Activated naive CD8-positive, alpha-beta T cell treated with anti-CD3 and anti-CD28 coated beads, Interleukin-2, amount 50 U/mL, for 24 hours (primary cell): ENCODE measurements at regions not wholly inside any gene's neighbourhood (a gene's known extent, or its start where the extent isn't known, plus 50 kb on each side); places are given as distances from the start of the nearest gene placed in this dataset.
"Not testable (repeated sequence)": the region's sequence is repeated elsewhere in the genome, so short reads cannot be mapped to it uniquely, and the experiment has no call there.

Experiments used
- ATAC-seq: fragments of 150-1000 bp; cut with Tn5 transposase; one replicate; pipeline ENCODE4 v1.10.0; 2021
- DNase-seq: peaks from one replicate; pipeline ENCODE4 v3.0.0; 2021
- H3K27ac Mint-ChIP-seq: one replicate; pipeline ENCODE4 v1.8.0; 2021; ENCODE audit warnings: mild to moderate bottlenecking, mixed read lengths
- H3K27me3 Mint-ChIP-seq: one replicate; pipeline ENCODE4 v1.8.0; 2021; ENCODE audit warnings: mixed read lengths
- H3K36me3 Mint-ChIP-seq: one replicate; pipeline ENCODE4 v1.8.0; 2021; ENCODE audit warnings: low read depth, mixed read lengths
- H3K4me1 Mint-ChIP-seq: one replicate; pipeline ENCODE4 v1.8.0; 2021; ENCODE audit warnings: mixed read lengths
- H3K4me3 Mint-ChIP-seq: one replicate; pipeline ENCODE4 v1.8.0; 2021; ENCODE audit warnings: mild to moderate bottlenecking, moderate library complexity, mixed read lengths
- H3K9me3 Mint-ChIP-seq: one replicate; pipeline ENCODE4 v1.8.0; 2021; ENCODE audit warnings: mixed read lengths

DNA sequence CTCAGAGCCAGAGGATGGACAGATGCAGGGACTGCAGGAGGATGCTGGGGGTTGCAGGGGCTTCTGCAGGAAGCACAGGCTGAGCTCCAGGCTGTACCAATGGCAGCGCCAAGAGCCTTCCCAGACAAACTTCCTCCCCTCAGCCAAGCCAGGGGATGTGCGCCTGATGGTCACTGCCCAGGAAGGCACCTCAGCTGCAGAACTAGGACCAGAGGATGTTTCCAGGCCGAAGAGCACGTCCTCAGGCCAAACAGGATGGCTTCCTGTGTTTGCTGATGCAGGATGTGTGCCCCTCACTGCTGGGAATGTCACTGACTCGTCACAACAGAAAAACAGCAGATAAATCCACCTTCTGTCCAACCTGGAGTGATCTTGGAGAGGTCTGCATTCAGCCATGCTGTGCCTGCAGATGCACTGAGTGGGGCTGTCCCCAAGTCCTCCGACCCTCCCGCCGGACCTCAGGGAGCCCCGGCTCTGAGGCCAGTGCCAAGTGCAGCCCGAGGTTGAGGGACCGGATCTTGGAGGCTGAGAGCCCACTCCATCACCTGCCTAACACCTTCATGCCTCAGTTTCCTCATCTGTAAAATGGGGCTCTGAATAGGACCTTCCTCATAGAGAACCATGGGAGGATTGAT is 152.5 kb upstream of the CHST15 start:
- Mint-ChIP-seq H3K4me1 (no peaks in the 10 kb centered on the region), H3K27me3 (peaks cover 4% of the 10 kb centered on the region), H3K36me3 (no peaks in the 10 kb centered on the region), H3K9me3 (no peaks in the 10 kb centered on the region), H3K27ac (no peak overlapping the region), H3K4me3 (no peak overlapping the region)
- ATAC-seq, result no peak
- DNase-seq, result no peak

DNA sequence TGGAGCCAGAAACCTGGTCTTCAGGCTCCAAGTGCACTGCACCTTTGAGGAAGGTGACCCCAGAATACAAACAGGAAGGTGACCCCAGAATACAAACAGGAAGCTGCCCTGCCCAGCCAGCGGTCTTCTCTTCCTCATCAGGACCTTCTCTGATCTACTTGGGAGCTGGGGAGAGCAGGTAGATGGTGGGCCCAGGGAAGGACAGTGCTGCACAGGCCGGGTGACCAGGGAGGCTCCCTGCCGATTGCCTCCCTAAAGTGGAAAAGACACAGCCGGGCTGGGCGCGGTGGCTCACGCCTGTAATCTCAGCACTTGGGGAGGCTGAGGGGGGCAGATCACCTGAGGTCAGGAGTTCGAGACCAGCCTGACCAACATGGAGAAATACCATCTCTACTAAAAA is 151.8 kb upstream of the CHST15 start:
- Mint-ChIP-seq H3K9me3 (no peaks in the 10 kb centered on the region), H3K4me3 (no peak overlapping the region), H3K4me1 (no peaks in the 10 kb centered on the region), H3K36me3 (no peaks in the 10 kb centered on the region), H3K27ac (no peak overlapping the region), H3K27me3 (peaks cover 1% of the 10 kb centered on the region)
- ATAC-seq (no peak), DNase-seq (no peak)

DNA sequence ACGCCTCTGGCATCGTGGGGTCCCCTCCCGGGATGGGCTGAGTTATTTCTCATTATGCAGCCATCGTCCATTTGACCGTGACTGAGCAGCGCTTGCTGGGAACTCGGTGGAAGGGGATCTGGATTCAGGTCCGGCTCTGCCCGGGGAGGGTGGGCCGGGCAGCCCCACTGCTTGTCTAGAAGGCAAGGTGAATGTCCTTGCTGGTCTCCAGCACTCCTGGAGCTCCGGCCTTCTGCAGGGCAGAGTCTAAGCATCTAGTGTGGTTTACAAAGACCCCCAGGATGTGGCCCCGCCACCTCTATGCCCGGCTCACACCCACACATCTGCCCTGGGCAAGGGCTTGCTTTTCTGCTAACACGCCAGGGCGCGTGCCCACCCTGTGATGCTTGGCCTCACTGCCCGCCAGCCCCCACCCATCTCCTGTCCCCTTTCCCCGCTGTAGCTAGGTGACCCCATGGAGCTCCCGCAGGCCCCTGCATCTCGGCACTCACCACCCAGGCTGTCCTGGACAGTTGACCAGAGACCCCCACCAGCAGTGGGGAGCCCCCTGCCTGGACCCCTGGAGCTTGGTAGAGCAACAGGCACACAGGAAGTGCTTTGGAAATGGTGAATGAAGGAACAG is 151.0 kb upstream of the CHST15 start:
- Mint-ChIP-seq H3K27ac (no peak overlapping the region), H3K9me3 (no peaks in the 10 kb centered on the region), H3K4me1 (no peaks in the 10 kb centered on the region), H3K4me3 (no peak overlapping the region), H3K36me3 (no peaks in the 10 kb centered on the region), H3K27me3 (no peaks in the 10 kb centered on the region)
- no peak for ATAC-seq
- DNase-seq, result no peak

DNA sequence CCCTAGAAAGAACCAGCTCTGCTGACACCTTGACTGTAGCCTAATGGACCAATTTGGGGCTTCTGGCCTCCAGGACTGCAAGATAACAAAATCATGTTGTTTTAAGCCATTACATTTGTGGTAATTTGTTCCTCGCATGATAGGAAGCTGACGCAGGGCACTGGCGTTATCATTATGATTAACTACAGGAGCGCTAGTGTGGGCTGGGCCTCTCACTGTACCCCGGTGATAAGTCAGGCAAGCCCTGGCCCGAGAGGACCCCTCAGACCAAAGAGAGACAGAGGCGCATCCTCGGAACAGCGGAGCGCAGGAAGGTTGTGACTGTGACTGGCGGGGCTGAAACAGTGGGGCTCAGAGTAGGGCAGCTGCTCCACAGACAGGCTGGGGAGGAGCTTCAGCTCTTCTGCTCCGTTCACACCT is 150.3 kb upstream of the CHST15 start:
- no peaks in the 10 kb centered on the region for H3K27me3 Mint-ChIP-seq

DNA sequence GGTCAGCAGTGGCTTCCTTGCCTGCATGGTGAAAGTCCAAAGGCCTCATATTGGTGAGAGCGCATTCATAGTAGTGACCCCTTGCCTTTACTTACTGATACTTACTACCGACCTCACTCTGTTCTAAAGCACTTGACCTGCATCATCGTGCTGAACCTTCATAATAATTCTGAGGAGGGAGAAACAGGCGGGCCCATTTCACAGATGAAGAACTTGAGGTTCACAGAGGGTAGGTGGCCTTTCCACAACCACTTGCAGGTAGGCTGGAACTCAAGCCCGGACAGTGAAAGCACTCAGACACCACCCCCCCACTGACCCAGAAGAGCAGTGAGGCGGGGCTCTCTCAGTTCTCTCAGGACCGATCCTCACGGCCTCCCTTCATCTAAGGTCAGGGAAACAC is 149.4 kb upstream of the CHST15 start:
- H3K4me1 Mint-ChIP-seq, result no peaks in the 10 kb centered on the region
- ATAC-seq (no peak), DNase-seq (no peak)
- H3K36me3 Mint-ChIP-seq, result no peaks in the 10 kb centered on the region
- H3K27ac Mint-ChIP-seq, result no peak overlapping the region
- H3K4me3 Mint-ChIP-seq, result no peak overlapping the region
- H3K9me3 Mint-ChIP-seq, result no peaks in the 10 kb centered on the region
- H3K27me3 Mint-ChIP-seq, result no peaks in the 10 kb centered on the region

More for the DNA sequence above, 150.3 kb upstream of the CHST15 start:
- ATAC-seq (no peak), DNase-seq (no peak)
- no peaks in the 10 kb centered on the region for H3K36me3 Mint-ChIP-seq
- no peak overlapping the region for H3K27ac Mint-ChIP-seq
- H3K4me1 Mint-ChIP-seq, result no peaks in the 10 kb centered on the region
- H3K9me3 Mint-ChIP-seq, result no peaks in the 10 kb centered on the region
- H3K4me3 Mint-ChIP-seq, result no peak overlapping the region

DNA sequence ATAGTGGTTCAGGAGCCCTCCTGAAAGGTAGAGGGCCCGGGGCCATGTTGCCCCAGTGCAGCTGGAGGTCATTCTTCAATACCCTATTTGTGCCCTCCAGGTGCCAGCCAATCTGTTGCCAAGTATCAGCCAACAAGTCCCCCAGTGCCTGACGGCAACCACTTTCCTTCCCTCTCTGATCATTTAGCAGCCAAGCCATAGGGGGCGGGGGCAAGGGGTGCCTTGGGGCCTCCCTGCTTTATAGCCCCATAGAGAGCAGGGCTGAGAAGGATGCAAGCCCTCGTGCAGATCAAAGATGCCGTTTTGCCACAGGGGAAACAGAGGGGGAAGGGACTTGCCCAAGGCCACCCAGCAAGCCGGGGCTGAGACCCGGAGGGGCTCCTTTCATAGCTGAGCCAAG is 149.0 kb upstream of the CHST15 start:
- Mint-ChIP-seq H3K4me3 (no peak overlapping the region), H3K27me3 (no peaks in the 10 kb centered on the region), H3K4me1 (no peaks in the 10 kb centered on the region), H3K27ac (no peak overlapping the region), H3K9me3 (no peaks in the 10 kb centered on the region), H3K36me3 (no peaks in the 10 kb centered on the region)
- ATAC-seq (no peak), DNase-seq (no peak)

DNA sequence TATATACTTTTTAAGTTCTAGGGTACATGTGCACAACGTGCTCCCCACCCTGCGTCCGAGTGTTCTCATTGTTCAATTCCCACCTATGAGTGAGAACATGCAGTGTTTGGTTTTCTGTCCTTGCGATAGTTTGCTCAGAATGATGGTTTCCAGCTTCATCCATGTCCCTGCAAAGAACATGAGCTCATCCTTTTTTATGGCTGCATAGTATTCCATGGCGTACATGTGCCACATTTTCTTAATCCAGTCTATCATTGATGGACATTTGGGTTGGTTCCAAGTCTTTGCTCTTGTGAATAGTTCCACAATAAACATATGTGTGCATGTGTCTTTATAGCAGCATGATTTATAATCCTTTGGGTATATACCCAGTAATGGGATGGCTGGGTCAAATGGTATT is 148.1 kb upstream of the CHST15 start:
- H3K27ac Mint-ChIP-seq, H3K27me3 Mint-ChIP-seq, ATAC-seq, H3K4me1 Mint-ChIP-seq, H3K4me3 Mint-ChIP-seq, H3K9me3 Mint-ChIP-seq, H3K36me3 Mint-ChIP-seq, DNase-seq: not testable (repeated sequence)

DNA sequence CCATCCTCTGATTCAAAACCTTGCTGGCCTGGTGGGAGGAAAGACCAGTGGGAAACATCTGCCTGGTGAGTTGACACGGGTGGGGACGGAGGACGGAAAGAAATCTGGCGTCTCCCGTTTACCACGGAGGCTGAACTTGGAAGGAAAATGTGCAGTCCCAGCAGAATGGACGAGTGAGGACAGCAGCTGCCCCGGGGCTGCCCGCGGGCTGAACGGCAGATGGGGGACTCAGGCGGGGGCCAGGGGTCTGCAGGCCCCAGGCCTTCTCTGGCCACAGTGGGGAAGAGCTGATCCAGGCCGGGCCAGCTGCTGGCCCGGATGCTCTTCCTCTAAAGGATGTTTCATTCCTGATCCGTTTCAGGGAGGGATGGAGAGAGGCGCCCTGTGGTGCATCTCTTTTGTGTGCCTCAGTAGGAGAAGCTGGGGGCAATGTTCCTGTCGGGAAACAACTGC is 147.5 kb upstream of the CHST15 start:
- Mint-ChIP-seq H3K9me3 (no peaks in the 10 kb centered on the region), H3K36me3 (no peaks in the 10 kb centered on the region), H3K27me3 (no peaks in the 10 kb centered on the region), H3K4me3 (no peak overlapping the region), H3K27ac (no peak overlapping the region), H3K4me1 (no peaks in the 10 kb centered on the region)
- no peak for DNase-seq
- ATAC-seq, result no peak

DNA sequence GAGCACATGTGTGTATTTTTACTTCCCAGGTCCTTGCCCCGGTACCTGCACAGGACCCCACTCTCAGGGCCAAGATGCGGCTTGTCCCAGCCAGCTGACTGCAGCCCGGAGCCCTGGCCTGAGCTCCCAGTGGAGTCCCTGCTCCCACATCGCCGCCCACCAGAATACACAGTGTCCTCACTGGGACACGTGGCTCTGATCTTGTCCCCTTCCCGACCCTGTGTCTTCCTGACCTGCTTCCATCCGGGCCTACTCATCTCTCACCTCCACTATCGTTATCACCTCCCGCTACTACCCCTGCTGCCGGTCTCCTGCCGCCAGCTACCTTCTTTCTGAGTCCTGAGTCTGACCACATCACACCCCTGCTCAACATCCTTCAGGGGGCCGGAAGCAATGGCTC is 146.3 kb upstream of the CHST15 start:
- H3K4me1 Mint-ChIP-seq, result no peaks in the 10 kb centered on the region
- no peaks in the 10 kb centered on the region for H3K9me3 Mint-ChIP-seq
- ATAC-seq (no peak), DNase-seq (no peak)
- H3K36me3 Mint-ChIP-seq, result no peaks in the 10 kb centered on the region
- no peak overlapping the region for H3K4me3 Mint-ChIP-seq
- no peaks in the 10 kb centered on the region for H3K27me3 Mint-ChIP-seq
- H3K27ac Mint-ChIP-seq, result no peak overlapping the region

DNA sequence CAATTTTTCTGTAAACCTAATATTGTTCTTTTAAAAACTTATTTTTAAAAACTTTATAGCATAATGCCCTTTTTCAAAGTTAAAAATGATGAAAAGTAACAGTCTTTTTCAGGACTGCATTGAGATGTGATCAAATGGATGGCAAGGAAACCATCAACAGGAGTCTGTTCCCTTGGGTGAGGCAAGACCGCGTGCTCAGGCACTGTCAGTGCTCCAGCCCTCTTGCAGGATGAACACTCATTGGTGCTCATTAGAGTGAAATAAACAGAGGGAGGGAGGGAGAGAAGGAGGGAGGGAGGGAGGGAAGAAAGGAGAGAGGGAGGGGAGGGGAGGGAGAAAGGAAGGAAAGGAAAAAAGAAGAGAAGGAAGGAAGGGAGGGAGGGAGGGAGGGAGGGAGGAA is 145.7 kb upstream of the CHST15 start:
- H3K9me3 Mint-ChIP-seq, result no peaks in the 10 kb centered on the region
- H3K27me3 Mint-ChIP-seq, result no peaks in the 10 kb centered on the region
- ATAC-seq (no peak), DNase-seq (no peak)
- H3K27ac Mint-ChIP-seq, result no peak overlapping the region
- no peaks in the 10 kb centered on the region for H3K36me3 Mint-ChIP-seq
- no peak overlapping the region for H3K4me3 Mint-ChIP-seq
- no peaks in the 10 kb centered on the region for H3K4me1 Mint-ChIP-seq

DNA sequence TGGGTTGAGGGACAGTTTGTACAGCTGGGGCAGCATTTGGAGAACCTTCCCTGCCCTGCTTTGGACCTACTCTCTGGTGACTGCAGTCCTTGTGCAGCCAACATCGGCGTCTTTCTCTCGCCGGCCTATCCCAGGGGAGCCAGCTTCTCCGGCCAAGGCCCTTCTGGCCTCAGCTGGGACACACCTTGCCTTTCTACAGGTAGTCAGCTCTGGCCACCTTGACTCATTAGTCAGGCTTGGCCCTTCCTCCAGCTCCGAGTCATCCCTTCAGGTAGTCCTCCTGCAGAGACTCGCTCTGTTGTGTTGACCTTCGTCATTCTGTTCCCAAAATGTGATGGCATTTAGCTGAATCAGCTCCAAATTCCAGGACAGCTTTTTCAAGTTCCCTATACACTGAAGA is 145.0 kb upstream of the CHST15 start:
- H3K4me3 Mint-ChIP-seq, result no peak overlapping the region
- H3K4me1 Mint-ChIP-seq, result no peaks in the 10 kb centered on the region
- no peak overlapping the region for H3K27ac Mint-ChIP-seq
- no peaks in the 10 kb centered on the region for H3K27me3 Mint-ChIP-seq
- H3K36me3 Mint-ChIP-seq, result no peaks in the 10 kb centered on the region
- DNase-seq (no peak), ATAC-seq (no peak)
- no peaks in the 10 kb centered on the region for H3K9me3 Mint-ChIP-seq

DNA sequence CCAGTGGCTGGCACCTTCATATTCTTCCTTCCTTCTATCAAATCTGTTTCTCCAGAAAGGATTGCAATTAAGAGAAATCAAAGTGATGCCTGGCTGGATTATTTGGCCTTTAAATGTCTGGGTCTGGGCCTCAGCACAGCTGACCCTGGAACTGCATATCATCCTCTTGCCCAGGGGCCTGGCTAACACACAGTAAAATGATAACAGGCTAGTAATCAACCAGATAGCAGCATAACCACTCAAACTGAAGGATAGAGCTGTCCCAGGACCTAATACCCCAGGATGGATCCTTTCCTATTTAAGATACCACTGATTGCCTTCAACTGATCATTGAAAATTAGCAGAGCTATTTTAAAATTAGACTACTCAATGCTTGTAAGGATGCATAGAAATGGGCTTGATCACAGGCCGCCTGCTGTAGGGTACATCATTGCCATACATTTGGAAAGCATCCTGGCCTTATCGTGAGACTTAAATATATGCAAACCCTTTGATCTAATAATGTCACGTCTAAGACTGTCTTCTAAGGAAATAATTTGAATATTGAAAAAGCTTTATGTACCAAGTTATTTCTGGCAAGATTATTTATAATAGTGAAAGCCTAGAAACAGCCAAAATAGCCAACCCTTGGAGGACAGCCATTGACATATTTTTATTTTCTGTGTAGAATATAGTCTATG is 144.0 kb upstream of the CHST15 start:
- H3K9me3 Mint-ChIP-seq, result no peaks in the 10 kb centered on the region
- H3K4me1 Mint-ChIP-seq, result no peaks in the 10 kb centered on the region
- DNase-seq (no peak), ATAC-seq (no peak)
- no peaks in the 10 kb centered on the region for H3K27me3 Mint-ChIP-seq
- no peak overlapping the region for H3K4me3 Mint-ChIP-seq
- no peaks in the 10 kb centered on the region for H3K36me3 Mint-ChIP-seq
- H3K27ac Mint-ChIP-seq, result no peak overlapping the region

DNA sequence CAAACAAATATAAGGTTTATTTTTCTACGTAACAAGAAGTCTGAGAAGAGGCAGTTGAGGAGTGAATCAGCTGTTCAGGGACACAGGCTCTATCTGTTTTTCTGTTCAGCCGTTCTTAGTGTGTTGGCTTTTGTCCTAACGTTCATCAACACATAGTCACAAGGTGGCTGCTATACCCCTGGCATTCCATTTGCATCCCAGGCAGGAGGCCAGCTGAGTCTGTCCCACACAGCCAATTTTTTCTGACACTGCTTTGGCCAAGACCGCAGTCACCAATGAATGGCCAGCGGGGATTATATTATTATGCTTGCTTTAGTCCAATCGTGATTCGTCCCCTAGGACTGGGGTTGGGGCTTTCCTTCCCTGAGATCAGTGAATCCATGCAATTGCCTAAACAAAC is 143.4 kb upstream of the CHST15 start:
- no peak overlapping the region for H3K4me3 Mint-ChIP-seq
- no peaks in the 10 kb centered on the region for H3K9me3 Mint-ChIP-seq
- no peaks in the 10 kb centered on the region for H3K4me1 Mint-ChIP-seq
- no peak for DNase-seq
- no peak overlapping the region for H3K27ac Mint-ChIP-seq
- no peak for ATAC-seq
- no peaks in the 10 kb centered on the region for H3K27me3 Mint-ChIP-seq
- no peaks in the 10 kb centered on the region for H3K36me3 Mint-ChIP-seq

DNA sequence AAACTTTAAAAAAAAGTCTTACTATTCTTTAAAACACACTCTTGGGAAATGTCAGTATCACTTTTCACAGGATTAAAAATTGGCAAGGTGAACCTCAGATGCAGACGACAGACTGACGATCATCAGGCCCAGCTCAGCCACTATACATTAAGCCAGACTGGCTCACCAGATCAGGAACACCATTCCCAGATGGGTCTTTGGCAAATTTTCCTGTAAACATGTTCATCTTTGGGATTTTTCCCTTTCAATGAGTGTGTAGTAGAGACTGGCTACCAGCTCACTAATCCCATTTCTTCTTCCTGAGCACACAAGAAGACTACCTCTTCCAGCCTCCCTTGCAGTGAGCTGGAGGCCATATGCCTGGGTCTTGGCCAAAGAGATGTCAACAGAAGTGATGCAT is 142.7 kb upstream of the CHST15 start:
- no peak for ATAC-seq
- Mint-ChIP-seq H3K4me3 (no peak overlapping the region), H3K27ac (no peak overlapping the region), H3K4me1 (no peaks in the 10 kb centered on the region), H3K27me3 (no peaks in the 10 kb centered on the region), H3K9me3 (no peaks in the 10 kb centered on the region), H3K36me3 (no peaks in the 10 kb centered on the region)
- no peak for DNase-seq

DNA sequence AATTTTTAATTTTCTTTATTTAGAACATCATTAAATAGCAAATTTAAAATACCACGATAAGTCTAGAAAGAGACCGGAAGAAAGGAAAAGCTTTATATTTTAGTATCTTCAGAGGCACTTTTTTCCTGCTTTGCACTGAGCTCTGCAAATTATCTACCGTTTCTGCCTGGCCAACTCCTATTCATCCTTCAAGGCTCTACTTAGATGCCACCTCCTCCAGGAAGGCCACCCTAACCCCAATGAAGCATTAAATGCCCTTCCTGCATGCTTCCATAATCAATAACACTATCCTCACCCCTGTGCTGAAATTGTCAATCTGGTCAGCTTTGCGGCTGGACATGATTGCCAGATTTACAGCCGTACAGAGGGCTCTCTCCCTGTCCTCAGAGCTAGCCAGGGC is 141.8 kb upstream of the CHST15 start:
- ATAC-seq (no peak), DNase-seq (no peak)
- no peak overlapping the region for H3K27ac Mint-ChIP-seq
- no peaks in the 10 kb centered on the region for H3K27me3 Mint-ChIP-seq
- no peak overlapping the region for H3K4me3 Mint-ChIP-seq
- peaks cover 9% of the 10 kb centered on the region for H3K9me3 Mint-ChIP-seq
- H3K36me3 Mint-ChIP-seq, result peaks cover 5% of the 10 kb centered on the region
- H3K4me1 Mint-ChIP-seq, result peaks cover 6% of the 10 kb centered on the region
